ENCODE measurements at regions not wholly inside any gene's neighbourhood (a gene's known extent, or its start where the extent isn't known, plus 50 kb on each side); places are given as distances from the start of the nearest gene placed in this dataset.

- Histone ChIP-seq H3K27me3 (ENCODE audit: control insufficient read depth in 2 of 2, insufficient read depth in 2 of 2, low read length in 2 of 2) (no peaks in the 10 kb centered on the region), H3K4me1 (ENCODE audit: control insufficient read depth, extremely low read depth, insufficient read depth, low read length) (no peaks in the 10 kb centered on the region), H3K9ac (replicated peaks; ENCODE audit: extremely low read depth, insufficient read depth, low read length) (no peak overlapping the region), H3K27ac (ENCODE audit: insufficient read depth, low read depth, low read length) (no peak overlapping the region), H2AFZ (ENCODE audit: low read depth, low read length) (no peak overlapping the region), H3K4me3 (replicated peaks in 1 of 3; ENCODE audit: insufficient read depth in 1 of 3, low read depth in 1 of 3, low read length in 3 of 3) (no peak overlapping the region), H3K36me3 (ENCODE audit: control insufficient read depth in 2 of 2, extremely low read depth in 1 of 2, insufficient read depth in 2 of 2, low read length in 2 of 2) (no peaks in the 10 kb centered on the region), H3K79me2 (ENCODE audit: control insufficient read depth, insufficient read depth, low read length) (no peaks in the 10 kb centered on the region), H3K4me2 (ENCODE audit: insufficient read depth, low read length) (no peak overlapping the region), H3K9me1 (replicated peaks; ENCODE audit: control insufficient read depth, extremely low read depth, insufficient read depth, low read length) (no peaks in the 10 kb centered on the region), H3K9me3 (replicated peaks; ENCODE audit: control insufficient read depth, insufficient read depth, low read length) (peaks cover 2% of the 10 kb centered on the region), H4K20me1 (replicated peaks; ENCODE audit: control insufficient read depth, extremely low read depth, insufficient read depth, low read length) (no peaks in the 10 kb centered on the region)
- FAIRE-seq = no peak
- no peak for DNase-seq (ENCODE audit: low read depth, low spot score)
- BruUV-seq (replicated peaks) = no TSS peak
- intact Hi-C loops (cut with micrococcal nuclease) (no loop called here), dilution Hi-C loops (cut with MboI; ENCODE audit: extremely low pct_ligation_motif_present, low sequenced_read_pairs) (no loop called here)
- POLR2A ChIA-PET = no interaction called here
- CTCF ChIA-PET = no interaction called here
- TF ChIP-seq MYC (IDR thresholded peaks at IDR 0.05; ENCODE audit: low read depth, low read length) (no peak), EZH2 (IDR thresholded peaks at IDR 0.05; ENCODE audit: borderline replicate concordance, low read depth, low read length, severe bottlenecking) (no peak), JUN (IDR thresholded peaks at IDR 0.05; ENCODE audit: borderline replicate concordance, insufficient read depth, insufficient read length, low read depth) (no peak), FOS (IDR thresholded peaks at IDR 0.05; ENCODE audit: borderline replicate concordance, insufficient read depth, low read length) (no peak), GATA2 (IDR thresholded peaks at IDR 0.05; ENCODE audit: insufficient read depth, insufficient read length, low read depth, low read length) (no peak), MAX (IDR thresholded peaks at IDR 0.05; ENCODE audit: insufficient read depth, insufficient read length) (no peak), POLR2AphosphoS5 (IDR thresholded peaks at IDR 0.05; ENCODE audit: insufficient read depth, low read depth, low read length) (no peak), POLR2A (IDR thresholded peaks at IDR 0.05; ENCODE audit: low read depth, low read length) (no peak), CTCF (IDR thresholded peaks at IDR 0.05; ENCODE audit: extremely low read depth in 1 of 2, insufficient read depth in 1 of 2, low read depth in 1 of 2, low read length in 2 of 2) (no peak)
These were observed 487.3 kb upstream of the KIF2B start for GRCh38 chr17:53335443-53335842.
